ENCODE measurements at regions not wholly inside any gene's neighbourhood (a gene's known extent, or its start where the extent isn't known, plus 50 kb on each side); places are given as distances from the start of the nearest gene placed in this dataset.

DNA sequence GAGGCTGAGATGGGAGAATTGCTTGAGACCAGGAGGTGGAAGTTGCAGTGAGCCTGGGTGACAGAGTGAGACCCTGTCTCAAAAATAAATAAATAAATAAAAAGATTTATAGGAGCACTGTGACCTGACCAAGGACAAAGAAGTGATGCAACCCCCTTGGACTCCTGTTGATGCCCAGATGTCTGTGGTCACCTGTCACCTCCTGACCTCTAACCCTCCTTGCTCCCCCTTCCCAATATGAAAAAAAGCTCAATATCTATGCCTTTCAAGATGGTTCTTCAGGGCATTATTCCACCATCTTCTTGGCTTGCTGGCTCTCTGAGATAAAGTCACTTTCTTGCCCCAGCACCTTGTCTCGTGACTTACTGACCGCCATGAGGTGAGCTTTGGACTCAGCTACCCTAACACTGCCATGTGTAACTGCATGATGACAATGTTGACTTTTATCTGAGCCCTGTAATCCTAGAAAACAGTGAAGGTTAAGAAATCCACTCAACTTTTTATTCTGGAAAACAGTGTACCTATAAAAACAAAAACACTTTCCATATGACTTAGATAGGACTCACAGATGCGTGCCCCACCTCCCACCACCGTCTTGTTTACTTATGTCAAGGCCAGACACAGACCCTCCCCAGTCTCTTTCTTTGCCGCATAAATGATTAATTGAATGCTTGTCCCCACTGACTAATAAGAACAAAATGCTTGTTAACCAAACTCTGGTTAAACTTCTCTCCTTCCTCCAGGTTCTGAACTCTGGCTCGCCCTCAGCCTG is 360.5 kb downstream of the BUD13 start:
- TF ChIP-seq CHD4 (IDR thresholded peaks at IDR 0.05; ENCODE audit: borderline replicate concordance, low read length) (no peak), ZNF317 (CRISPR knock-in tag; IDR thresholded peaks at IDR 0.05) (peak; percentile 21; the same call in 1 of the 2 replicates), HNRNPLL (IDR thresholded peaks at IDR 0.05; ENCODE audit: low read depth, low read length, poor library complexity, severe bottlenecking) (no peak), GATAD2A (CRISPR knock-in tag; IDR thresholded peaks at IDR 0.05) (peak; percentile 90)
- TF ChIP-seq, protein P1, sequence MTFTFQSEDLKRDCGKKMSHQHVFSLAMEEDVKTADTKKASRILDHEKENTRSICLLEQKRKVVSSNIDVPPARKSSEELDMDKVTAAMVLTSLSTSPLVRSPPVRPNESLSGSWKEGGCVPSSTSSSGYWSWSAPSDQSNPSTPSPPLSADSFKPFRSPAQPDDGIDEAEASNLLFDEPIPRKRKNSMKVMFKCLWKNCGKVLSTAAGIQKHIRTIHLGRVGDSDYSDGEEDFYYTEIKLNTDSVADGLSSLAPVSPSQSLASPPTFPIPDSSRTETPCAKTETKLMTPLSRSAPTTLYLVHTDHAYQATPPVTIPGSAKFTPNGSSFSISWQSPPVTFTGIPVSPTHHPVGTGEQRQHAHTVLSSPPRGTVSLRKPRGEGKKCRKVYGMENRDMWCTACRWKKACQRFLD (CRISPR knock-in tag; IDR thresholded peaks at IDR 0.05; ENCODE audit: borderline replicate concordance) = no peak
- TF ChIP-seq, protein P2, sequence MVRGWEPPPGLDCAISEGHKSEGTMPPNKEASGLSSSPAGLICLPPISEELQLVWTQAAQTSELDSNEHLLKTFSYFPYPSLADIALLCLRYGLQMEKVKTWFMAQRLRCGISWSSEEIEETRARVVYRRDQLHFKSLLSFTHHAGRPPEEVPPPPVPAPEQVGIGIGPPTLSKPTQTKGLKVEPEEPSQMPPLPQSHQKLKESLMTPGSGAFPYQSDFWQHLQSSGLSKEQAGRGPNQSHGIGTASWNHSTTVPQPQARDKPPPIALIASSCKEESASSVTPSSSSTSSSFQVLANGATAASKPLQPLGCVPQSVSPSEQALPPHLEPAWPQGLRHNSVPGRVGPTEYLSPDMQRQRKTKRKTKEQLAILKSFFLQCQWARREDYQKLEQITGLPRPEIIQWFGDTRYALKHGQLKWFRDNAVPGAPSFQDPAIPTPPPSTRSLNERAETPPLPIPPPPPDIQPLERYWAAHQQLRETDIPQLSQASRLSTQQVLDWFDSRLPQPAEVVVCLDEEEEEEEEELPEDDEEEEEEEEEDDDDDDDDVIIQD (CRISPR knock-in tag; IDR thresholded peaks at IDR 0.05; ENCODE audit: low read depth) = peak; percentile 18; the same call in 1 of the 2 replicates

Measured in HepG2 (cell line).